NAMALWA (cell line): ENCODE measurements at regions not wholly inside any gene's neighbourhood (a gene's known extent, or its start where the extent isn't known, plus 50 kb on each side); places are given as distances from the start of the nearest gene placed in this dataset.
"Not testable (repeated sequence)": the region's sequence is repeated elsewhere in the genome, so short reads cannot be mapped to it uniquely, and the experiment has no call there.

Experiments used
- DNase-seq: peaks from one replicate; pipeline ENCODE4 v3.0.0-alpha.2; 2015; ENCODE audit warnings: low spot score

DNA sequence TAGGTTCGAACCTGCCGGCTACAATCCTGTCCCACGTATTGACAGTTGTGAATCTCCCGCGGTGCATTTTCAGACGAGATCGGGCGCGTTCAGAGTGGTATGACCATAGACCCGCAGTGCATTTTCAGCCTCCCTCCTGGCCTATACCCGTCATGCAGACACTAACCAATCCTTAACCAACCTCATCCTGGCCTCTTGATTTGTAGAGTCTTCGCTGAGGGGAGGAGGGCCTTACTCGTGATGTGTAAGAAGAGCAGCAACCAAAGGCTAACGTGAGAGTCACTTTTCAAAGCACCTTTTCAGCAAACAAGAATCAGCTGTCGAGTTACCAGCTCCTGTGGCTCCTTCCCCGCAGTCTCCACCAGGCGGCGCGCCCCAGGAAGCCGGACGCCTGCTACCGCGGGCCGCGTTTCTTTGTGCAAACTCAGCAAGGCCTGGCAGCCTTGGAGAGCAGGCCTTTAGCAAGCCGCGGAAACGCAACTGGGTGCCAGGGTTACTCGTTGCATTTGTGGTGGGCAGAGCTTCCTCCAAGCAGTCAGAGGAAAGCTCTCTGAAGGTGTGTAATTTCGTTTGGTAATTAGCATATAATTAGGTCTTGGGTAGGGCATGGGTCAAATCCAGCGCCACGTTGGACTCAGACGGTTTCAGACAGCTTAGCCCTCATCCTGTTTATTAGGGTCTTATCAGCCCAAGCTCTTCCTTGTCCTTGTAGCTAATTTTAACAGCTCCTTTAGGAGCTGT is 139.8 kb downstream of the OR2B2 start:
- peak; percentile 88 for DNase-seq

DNA sequence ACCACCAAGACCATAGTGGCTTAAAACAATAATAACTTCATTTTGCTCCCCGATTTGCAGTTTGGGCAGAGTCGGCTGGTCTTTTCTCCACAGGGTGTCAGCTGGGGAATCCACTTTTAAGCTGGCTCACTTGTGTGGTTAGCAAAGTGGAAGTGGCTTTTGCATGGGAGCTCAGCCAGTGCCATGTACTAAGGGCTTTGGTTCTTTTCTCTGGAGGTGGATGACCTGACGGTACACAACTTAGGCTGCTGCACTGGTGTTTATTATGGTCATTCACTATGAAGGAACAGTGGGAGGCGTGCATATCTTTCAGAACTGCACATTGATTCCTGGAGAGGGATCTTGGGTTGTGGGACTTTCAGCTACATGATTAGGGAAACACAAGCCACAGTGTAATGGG is 141.0 kb downstream of the OR2B2 start:
- no peak for DNase-seq

DNA sequence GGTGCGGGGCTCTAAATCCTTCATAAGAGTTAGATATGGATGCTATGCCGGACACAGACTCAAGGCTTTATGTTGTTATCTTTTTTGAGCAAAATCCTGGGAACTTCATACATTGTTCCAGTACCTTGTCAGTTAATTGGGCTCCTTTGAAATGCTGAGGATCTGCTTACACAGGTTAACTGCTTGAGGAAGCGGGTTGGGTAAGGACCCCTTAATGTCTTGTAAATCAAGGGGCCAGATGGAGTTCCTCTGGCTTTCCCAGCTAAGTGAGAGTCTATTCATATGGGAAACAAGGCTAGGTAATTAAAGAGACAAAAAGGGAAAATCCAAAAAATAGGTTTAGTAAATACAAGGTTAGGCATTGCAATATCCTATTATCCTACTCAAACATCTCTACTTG is 141.5 kb downstream of the OR2B2 start:
- no peak for DNase-seq

GRCh38 chr6:27768556-27768955 is 143.6 kb downstream of the OR2B2 start:
- no peak for DNase-seq

DNA sequence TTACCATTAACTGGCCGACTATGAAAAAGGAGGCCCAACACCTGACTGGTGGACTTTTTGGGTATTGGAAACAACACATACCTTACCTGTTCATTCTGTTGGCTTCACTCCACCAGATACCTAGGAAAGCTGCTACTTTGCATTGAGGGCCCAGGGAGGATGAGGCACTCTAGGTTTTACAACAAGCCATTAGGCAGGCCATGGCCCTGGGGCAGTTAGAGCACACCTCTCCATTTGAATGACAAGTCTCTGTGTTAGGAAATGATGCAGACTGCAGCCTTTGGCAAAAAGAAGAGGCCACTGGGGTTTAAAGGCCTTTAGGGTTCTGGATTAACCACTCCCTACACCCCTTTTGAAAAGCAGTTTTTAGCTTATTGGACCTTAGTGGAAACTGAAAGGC is 144.3 kb downstream of the OR2B2 start:
- no peak for DNase-seq

DNA sequence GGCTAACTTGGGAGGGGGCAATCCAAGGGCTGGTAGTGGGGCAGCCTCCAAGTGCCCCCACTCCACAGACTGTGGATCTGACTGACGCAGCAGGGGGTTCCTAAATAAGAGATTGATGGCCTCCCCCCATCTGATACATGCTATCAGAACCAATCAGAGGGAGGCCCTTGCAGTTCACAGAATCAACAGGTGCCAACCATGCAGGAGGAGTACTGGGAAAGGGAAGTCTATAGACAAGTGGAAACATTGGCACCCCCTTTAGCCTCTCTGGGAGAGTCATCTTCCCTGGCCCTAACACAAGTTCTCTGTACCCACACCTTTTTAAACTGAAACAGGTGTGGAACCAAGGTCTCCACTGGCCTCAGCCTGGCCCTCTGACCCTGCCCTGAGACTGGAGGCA is 145.8 kb downstream of the OR2B2 start:
- DNase-seq = no peak

- no peak for DNase-seq
Measured at GRCh38 chr6:27765028-27765590, 147.1 kb downstream of the OR2B2 start.

DNA sequence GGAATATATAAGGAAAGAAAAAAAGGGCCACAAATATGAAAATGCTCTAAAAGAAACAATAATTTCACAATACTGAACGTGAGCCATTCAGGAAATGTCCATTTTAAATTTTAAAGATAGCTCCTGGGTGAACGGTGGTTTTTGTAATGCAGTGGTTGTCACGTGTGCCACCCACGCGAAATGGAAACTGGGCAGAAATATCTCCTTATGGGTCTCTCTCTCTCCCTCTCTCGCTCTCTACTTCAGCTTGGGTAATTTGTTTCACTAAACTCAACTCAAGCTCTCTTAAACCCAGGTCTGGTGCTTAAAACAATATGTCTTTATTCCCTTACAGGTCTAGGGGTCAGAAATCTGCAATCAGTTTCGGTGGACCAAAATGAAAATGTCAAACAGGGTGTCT is 150.8 kb downstream of the OR2B2 start:
- no peak for DNase-seq

GRCh38 chr6:27760464-27760863 is 151.7 kb downstream of the OR2B2 start:
- no peak for DNase-seq

- DNase-seq = no peak
Measured at GRCh38 chr6:27759930-27760329, 152.3 kb downstream of the OR2B2 start.

DNA sequence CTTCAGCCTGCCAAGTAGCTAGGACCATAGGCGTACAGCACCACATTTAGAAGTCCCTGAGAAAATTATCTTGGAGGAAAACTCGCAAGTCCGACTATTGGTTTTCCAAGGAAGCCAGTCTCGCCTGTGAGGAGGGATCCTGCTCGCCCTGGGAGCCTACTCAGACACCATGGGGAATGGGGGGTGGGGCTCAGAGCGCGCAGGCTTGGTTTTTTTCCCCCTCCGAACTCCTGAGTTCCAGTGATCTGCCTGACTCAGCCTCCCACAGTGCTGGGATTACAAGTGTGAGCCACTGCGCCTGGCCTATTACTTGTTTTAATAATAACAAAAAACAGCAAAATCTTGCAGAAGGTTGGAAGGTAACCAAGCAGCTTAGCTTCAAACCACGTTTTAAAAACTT is 153.7 kb downstream of the OR2B2 start:
- no peak for DNase-seq

- no peak for DNase-seq
Measured at GRCh38 chr6:27757307-27757706, 154.9 kb downstream of the OR2B2 start.

DNA sequence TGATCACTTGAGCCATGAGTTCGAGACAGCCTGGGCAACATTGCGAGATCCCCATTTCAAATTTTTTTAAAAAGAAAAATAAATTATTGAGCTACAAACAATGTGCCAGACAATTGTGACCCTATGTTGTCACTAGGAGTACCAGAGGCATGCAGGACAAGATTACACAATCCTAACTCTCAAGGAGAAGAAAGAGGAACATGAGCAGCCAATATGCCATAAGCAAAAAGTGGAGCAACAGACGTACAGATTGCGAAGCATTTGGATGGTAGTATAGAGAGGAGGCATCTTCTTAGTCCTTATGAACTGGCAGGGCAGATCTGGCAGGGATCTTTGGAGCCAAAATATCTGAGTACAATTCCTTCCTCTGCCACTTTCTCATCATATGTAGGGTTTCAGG is 156.4 kb downstream of the OR2B2 start:
- peak; percentile 11 for DNase-seq

DNA sequence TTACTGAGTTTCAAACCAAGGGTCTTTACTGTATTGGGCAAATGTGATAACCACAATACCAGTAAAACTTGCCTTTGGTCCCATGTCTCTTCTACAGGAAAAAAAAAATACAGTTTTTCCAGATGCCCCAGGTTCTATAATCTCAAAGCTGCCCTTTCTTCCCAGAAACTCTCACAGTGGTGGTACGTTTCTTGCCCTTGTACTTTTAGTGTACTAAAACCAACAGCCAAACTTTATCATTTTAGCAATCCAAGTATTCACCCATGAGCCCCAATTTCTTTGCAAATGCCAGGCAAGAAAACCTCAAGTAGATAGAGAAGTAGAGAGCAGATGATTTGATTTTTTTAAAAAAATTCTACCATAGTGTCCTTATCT is 157.8 kb downstream of the OR2B2 start:
- no peak for DNase-seq

DNA sequence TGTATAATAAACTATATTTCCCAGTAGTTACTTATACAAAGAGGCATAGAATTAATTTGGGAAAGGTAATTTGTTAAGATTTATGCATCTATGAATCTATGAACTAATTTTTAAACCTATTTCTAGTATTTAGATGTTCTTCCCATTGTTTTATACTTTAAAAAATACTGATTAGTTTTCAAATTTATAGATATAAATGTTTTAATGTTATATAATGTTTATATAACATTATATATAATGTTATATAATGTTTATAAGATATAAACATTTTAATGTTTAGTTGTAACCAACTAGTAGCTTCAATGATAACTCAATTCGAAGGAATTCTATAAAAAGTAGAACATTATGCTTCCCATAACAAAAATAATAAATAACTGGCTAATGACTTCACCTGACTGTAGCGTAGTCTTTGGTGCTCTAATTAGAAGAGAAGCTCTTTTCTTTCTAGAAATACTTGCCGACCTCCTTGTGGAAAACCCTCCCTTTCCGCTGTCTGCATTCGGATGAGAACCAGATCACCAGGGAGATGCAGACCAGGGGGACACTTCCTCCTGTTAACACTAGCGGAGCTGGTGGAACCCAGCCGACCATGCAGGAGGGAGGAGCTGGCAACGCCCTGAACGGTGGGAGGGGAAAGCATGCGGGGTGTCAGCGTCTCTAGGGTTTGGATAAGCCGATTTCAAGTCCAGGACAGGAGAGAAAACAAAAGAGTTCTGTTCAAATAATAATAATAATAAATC is 158.4 kb downstream of the OR2B2 start:
- DNase-seq = peak; percentile 95

DNA sequence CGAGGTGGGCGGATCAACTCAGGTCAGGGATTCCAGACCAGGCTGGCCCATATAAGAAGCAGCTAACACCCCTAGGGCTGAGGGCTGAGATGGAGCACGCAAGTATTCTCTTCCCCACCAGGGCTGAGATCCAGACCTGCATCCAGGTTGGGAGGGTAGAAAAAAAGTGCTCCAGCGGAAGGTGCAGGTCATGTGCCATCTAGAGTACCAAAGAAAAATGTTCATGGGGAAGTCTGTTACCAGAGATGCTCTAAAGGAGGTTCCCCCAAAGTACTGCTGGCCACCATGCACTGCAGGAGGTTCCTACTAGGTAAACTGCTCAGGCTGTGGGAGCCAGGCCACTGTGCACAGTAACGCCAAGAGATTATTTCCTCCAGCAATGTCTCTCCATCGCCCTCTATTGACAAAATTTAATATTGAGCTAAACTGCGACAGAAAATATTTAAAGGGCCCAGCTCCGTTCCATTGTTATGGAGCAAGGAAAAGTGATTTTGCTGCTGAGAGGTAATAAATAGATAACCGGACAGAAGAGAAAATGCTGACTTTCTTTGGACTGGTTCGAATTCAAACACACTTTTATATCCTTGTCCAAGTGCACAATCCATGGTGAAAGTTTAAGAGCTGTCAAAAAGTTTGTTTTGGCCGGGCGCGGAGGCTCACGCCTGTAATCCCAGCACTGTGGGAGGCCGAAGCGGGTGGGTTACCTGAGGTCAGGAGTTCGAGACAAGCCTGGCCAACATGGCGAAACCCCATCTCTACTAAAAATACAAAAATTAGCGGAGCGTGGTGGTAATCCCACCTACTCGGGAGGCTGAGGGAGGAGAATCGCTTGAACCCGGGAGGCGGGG is 159.9 kb downstream of the OR2B2 start:
- peak; percentile 94 for DNase-seq

- no peak for DNase-seq
Measured at GRCh38 chr6:27748661-27749060, 163.5 kb downstream of the OR2B2 start.

DNA sequence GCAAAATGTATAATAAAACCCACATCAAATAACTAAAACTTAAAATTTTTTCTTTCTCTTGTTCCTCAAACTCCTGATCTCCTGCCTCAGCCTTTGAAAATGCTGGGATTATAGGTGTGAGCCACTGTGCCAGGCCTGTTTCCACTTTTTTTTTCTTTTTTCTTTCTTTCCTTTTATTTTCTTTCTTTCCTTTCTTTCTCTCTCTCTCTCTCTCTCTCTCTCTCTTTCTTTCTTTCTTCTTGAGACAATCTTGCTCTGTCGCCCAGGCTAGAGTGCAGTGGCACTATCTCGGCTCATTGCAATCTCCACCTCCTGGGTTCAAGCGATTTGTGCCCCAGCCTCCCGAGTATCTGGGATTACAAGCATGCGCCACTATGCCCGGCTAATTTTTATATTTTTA is 164.6 kb downstream of the OR2B2 start:
- no peak for DNase-seq

DNA sequence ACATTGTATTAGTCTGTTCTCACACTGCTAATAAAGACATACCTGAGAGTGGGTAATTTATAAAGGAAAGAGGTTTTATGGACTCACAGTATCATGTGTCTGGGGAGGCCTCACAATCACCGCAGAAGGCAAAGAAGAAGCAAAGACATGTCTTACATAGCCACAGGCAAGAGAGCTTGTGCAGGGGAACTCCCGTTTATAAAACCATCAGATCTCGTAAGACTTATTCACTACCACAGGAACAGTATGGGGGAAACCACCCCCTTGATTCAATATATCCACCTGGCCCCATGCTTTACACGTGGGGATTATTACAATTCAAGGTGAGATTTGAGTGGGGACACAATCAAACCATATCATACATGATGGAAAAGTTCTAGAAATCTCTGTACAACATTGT is 165.3 kb downstream of the OR2B2 start:
- DNase-seq = not testable (repeated sequence)

GRCh38 chr6:27743787-27744186 is 168.4 kb downstream of the OR2B2 start:
- DNase-seq = no peak

DNA sequence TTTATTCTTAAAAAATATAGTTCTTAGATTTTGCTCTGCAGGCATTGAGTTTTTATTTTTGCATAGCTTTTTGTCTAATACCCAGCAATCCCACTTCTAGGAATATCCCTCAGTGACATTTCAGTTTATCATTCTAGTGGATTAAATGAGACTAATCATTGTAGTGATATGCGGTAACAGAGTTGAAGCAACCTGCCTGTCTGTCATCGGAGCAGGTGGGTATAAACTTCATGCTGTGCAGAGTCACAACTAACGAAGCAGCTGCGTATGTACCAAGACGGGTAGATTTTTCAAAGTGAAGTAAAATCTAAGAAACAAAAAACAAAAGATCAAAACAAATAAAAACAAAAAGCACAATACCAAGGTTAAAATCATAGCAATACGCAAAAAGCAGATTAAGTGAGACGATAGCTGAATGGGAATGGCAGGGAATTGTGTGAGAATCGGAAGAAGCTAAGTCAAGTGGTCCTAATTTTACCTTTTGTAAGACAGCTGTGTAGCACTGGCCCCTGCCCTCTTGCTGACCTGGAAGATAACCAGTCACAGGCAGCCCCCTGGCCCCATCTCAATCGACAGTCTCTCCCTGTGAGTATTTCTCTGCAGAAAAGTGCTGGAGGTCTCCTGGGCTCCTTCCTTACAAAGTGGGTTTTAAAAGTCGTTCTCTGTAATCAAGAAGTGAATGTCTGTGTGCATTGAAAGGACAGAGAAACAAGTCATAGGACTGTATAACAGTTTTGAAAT is 169.2 kb downstream of the OR2B2 start:
- no peak for DNase-seq

DNA sequence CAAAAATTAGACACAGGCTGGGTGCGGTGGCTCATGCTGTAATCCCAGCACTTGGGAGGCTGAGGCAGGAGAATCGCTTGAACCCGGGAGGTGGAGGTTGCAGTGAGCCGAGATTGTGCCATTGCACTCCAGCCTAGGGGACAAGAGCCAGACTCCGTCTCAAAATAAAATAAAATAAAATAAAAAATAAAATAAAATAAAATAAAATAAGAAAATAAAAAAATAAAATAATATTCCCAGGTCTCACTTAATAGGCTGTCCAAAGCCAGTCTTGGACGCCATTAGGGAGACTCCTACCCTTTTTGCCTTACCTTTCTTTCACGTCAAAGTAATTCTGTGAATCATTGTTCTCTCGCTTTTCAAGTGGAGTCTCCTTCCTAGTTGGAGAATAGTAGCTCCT is 172.3 kb downstream of the OR2B2 start:
- not testable (repeated sequence) for DNase-seq
